Posterior cingulate gyrus (tissue), 11 donors: ENCODE measurements at regions not wholly inside any gene's neighbourhood (a gene's known extent, or its start where the extent isn't known, plus 50 kb on each side); places are given as distances from the start of the nearest gene placed in this dataset.

Source experiments
- DNase-seq, 10 donors: peaks; one replicate each; pipeline versions ENCODE4 v3.0.0 to v3.0.0-alpha.2; 2020 to 2021; ENCODE audit warnings: mixed read lengths in 3 of 10
- intact Hi-C: fragments of 100-400 bp; cut with DNase I; formaldehyde crosslinking; loops from one replicate; pipeline ENCODE4 v1.15.1; 2023

DNA sequence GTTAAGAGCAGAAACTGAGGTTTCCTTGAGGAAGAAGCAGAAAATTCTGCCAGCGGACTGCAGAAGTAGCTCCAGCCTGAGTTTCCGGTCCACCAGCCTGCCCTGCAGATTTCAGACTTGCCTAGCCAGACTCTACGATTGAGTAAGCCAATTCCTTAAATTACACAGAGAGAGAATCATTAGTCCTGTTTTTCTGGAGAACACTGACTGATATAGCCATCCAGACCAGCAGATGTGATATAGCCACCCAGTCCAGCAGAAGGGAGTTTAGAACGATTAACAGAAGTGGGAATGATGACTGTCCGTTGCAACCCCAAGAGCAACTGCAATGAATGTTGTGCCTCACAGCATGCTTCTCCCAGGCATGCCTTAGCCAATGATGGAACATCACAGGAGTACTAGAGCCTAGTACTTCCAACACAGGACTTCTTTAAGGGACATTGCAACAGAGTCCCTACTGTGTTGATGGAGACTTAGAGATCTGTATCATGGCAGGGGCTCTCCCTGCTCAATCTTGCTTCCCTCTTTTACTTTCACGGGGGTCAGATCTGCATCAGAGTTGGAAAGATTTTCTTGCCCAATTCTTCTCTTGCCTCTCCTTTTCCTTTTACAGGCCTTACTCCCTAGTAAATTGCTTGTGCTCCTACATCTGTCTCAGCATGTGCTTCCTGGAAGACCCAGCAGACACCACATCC, 264.6 kb upstream of the CLNK start:
- no peak for DNase-seq
- intact Hi-C loops: no loop called here

DNA sequence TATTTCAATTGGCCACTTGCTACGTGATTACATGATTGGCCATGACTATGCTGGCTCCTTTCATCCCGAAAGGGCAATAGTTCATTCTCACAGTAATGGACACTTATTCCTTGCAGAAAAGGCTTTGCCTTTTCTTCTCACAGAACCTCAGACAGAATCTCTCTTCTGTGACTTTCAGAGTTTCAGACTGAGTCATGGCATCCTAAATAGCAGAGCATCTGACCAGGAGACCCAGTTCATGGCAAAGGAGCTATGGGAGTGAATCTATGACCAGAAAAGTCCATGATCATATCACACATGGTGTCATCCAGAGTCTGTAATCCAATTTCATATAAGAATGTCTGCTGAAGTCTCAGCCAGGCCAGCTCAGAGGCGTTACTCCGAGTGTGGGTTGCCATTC, 263.3 kb upstream of the CLNK start:
- intact Hi-C loops: no loop called here
- no peak for DNase-seq

DNA sequence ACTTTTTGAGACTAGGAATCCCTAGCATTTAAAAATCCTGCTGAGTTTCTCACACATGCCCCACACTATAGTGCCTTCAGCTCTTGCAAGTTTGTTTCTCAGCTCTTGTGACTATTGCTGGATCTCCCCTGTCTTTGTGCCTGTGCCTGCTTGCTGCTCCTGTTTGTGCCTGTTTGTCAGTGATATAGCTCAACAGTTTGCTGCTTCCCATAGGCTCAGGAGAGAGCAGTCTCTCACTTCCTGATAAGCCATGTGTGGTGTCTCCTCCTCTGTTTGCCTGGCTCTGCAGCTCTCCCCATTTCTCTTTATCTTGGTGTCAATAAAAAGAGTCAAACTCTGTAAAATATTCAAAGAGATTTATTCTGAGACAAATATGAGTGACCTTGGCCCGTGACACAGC, 259.8 kb upstream of the CLNK start:
- no peak for DNase-seq
- intact Hi-C loops: no loop called here

DNA sequence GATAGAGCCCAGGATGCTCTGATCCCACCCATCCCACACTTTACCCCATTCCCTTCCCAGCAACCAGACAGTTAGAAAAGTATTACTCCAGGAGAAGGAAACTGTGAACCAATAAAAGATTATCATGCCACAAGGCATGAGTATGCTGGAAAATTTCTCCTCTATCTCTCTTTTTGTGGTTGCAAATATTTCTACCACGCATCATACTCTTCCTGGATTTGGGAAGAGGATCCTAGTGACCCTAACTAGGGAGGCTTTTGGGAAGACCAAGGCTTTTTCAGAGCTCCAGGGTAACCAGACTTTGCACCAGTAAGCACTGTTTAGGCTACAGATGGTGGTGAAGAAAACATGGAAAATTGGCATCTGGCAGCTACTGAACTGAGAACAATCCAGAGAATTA, 257.6 kb upstream of the CLNK start:
- intact Hi-C loops: no loop called here
- no peak for DNase-seq

DNA sequence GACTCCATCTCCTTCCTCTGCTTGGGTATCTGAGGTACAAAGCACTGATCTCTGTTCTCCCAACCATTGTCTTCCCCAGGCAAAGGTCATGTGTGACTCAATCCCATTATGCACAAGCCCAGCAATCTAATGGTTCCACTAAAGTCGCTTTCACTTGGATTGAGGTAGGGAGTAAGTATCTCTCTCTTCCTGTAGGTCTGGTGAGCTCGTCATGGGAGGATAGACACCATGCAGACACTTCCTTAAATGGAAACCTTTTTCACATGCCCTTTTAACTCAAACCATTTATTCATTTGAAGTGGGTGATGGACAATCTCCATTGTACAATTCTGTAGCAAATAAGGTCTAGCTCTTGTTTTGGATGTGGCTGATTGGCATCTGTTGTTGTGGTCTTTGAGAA, 245.2 kb upstream of the CLNK start:
- DNase-seq: no peak
- intact Hi-C loops: no loop called here

DNA sequence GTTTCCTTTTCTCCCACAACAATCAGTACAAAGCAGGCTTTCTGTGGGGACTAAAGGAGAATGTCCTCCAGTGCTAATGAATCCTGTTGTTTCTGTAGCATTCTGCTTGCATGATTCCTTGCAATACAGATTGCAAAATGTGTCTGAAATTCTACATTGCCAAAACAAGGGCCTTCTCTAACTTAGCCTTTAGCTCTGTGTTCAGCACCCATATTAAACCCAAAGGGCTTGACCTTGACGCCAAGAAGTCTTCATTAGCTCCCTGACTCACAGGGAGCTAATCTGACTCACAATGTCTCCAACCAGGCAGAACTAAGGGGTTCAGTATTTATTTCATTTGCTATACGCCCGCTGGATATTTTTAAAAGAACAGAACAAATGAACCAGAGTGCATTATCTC, 241.4 kb upstream of the CLNK start:
- intact Hi-C loops: no loop called here
- no peak for DNase-seq

DNA sequence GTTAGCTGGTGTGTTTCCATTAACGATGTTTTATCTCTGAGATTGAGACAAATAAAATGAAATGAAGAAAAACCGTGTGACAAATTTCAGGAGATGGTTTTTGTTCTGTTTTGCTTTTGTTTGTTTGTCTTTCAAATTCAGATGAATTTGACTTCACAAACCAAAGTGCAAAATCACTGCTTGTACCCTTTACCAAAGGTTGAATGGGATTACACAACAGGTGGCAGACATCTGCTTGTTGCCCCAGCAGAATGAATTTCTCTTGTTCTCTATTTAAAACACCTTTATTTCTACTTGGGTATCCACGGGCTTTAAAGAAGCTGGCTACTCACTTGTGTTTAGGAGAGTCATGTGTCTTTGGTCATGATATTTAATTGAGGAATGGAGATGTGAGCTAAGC, 239.7 kb upstream of the CLNK start:
- intact Hi-C loops: no loop called here

DNA sequence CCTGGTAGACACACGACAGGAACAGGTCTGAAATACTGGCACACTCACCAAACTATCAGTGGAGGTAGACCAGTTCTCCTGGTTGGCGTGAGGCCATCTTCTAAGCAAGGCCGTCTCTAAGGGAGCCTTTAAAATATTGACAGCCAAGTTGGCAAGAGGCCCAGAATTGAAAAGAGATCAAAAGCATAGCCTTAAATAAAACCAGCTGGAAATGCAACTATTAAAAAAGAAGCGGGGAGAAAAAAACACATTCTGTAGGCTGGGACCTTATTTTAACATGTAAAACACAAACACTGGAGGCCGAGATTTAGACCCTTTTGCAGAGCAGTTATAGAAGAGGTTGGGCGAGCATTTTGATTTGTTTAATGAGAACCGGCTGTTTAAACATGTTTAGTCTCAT, 233.0 kb upstream of the CLNK start:
- no peak for DNase-seq
- intact Hi-C loops: no loop called here

More for the DNA sequence above, 239.7 kb upstream of the CLNK start:
- DNase-seq: no peak

DNA sequence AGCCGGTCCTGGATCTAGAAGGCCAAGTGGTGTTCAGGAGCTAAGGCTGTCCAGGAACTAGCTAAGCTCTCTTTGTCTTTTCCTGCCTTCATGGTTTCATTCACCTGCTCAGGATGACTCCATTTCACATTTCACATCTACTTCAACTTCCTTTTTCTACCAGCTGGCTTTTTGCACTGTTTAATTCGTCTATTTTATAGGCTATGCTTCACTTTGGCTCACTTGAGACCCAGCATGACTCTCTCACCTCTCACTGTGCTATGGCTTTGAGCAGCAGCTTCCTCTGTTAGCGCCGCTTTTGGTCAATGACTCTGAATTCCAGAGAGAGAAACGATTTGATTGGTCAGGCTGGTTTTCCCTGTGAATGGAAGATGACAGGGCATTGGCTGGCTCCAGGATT, 213.5 kb upstream of the CLNK start:
- intact Hi-C loops: no loop called here
- no peak for DNase-seq

DNA sequence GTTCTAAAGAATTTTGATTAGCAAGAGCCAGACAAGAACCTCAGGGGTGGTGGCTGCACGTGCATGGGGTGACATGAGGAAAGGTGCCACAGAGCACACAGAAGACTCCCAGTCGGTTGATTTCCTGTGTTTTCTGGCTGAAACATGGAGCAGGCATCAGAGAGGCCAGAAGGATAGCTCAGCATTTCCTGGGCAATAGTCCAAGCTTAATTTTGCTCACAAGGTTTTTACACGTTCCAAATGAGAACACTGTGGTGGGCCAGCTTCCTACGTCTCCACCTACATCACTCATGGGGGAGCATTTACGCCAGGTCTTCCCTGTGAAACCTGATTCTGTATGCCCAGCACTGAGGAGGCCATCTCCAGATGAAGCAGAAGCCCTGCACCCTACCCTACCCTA, 212.5 kb upstream of the CLNK start:
- intact Hi-C loops: no loop called here
- DNase-seq: peak in 1 of 10 donors; percentile 8

DNA sequence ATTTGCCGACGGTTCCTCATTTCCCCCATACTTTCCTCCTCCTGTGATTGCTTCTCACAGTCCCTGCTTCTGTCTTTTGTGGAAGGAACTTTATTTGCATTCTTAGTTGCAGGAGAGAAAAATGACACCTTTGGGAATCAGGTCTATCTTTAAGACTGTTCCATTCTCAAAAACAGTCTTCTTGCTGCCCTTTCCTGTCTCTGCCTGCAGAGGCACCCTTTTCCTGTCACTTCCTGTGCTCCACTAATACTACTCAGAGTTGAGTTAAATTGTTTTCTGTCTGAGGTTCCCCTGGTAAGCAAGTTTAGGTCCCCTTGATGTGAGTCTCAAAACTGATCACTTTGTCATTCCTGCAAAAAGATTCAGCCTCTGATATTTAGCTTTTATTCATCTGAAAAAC, 208.8 kb upstream of the CLNK start:
- intact Hi-C loops: no loop called here
- no peak for DNase-seq

DNA sequence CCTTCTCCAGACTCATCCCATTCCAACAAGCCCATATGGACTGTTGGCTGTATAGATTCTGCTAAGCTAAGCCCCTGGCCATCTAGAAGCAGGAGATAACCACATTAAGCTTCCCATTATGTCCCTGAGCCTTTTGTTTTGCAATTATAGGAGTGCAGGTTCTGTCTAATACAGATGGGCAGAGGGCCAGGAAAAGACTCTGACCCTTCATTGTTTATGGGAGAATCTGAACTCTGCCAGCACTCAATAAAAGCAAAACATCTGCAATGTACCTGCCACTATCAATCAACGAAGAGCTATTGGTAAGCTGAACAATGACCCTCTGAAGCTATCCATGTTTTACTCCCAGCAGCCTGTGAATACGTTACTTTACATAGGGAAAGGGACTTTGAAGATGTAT, 207.3 kb upstream of the CLNK start:
- intact Hi-C loops: no loop called here
- DNase-seq: no peak

DNA sequence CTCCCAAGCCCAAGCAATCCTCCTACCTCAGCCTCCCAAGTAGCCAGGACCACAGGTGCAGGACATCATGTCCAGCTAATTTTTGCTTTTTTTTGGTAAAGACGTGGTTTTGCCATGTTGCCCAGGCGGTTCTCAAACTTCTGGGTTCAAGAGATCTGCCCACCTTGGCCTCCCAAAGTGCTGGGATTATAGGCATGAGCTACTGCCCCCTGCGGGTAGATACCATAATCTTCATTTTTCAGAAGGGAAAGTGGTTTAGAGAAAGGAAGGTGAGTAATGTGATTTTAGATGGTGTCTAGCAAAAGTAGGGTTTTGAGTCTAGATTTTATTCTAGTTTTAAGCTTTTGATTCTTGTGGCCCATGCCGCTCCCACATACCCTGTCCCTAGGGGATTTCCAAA, 205.3 kb upstream of the CLNK start:
- no peak for DNase-seq
- intact Hi-C loops: no loop called here

DNA sequence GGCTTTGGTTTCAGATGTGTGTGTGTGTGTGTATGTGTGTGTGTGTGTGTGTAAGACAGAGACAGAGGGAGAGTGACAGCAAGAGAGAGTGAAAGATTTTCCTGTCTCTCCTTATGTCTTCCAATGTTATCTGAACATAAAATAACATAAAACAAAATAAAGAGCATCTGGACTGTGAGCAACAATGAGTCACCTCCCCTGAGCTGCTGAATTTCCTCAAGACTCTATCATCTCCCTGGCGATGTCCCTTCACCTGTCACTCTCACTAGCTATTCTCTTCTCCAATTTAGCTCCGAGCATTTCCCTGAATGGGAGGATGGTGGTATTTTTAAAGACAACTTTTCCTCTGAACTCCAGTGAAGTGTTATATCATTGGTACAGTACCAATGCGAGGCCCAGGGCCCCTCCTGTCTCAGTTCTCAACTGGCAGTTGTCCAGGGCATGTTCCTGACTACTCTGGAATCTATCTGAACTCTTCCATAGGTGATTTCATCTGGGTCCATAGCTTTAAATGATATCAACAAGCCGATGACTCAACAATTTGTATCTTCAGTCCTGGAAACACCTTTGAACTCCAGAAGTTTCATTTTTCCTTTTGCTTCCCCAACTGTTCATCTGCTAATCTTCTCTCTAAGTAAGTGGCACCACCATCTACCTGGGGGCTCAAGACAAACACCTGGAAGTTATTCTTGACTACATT, 195.0 kb upstream of the CLNK start:
- no peak for DNase-seq
- intact Hi-C loops: no loop called here

DNA sequence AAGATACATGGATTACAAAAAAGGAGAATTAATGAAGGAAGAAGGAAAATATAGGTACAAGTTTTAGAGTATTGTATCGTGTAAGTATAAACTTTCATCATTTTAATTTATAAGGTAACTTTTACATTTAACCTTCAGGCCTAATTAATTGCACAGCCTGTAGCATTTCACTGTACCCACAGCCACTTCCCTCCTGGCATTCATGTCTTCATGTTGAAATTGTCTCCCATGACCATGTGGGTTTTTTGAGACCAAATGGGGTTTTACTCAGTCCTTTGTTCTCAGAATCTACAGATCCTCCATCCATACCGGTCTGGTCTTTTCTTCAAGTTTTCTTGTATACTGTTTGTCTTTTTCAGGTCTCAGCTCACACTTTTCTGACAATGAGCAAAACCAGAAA, 194.3 kb upstream of the CLNK start:
- intact Hi-C loops: no loop called here
- DNase-seq: no peak

DNA sequence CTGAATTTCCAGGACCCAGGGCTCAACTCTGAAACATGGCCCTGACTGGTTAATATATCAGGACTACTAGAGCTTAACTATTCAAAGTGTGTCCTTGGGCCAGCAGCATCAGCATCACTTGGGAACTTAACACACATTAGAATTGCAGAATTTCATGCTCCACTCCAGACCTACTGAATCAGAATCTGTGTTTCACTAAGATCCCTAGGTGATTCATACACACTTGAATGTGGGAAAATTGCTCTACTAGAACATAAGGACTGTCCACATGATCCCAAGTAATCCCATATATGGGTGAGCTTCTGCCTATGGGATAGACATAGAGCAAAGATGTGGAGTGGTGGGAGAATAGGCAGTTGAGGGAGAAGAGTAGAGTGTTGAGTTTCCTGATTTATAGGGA, 192.5 kb upstream of the CLNK start:
- intact Hi-C loops: no loop called here
- no peak for DNase-seq

DNA sequence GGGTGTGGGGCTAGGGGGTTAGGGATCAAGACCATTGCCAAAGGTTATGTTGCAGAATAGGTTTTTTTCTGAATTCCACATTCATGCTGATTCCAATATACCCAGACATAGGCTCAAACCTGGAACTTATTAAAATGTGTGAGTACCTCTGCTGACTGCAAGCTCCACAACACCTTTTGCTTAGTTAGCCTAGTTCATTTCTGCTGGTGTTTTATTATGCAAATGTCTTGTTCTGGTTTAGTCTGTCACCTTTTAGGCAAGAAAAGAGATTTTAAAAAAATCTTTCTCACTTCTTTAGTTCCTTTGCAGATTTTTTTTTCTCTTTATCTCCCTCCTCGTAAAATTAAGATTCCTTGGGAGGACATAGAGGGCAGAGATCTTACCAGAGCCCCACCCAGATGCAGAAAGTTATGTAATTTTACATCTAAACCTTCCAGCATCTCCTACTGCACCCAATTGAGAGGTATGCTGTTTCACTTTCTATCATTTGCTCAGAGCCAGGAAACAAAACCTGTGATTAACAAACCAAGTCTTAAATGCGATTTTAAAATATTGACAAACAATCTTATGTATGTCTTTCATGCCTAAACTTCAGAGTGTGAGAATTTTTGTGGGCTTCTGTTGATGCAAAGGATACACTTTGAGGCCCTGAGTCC, 190.7 kb upstream of the CLNK start:
- DNase-seq: no peak
- intact Hi-C loops: no loop called here

DNA sequence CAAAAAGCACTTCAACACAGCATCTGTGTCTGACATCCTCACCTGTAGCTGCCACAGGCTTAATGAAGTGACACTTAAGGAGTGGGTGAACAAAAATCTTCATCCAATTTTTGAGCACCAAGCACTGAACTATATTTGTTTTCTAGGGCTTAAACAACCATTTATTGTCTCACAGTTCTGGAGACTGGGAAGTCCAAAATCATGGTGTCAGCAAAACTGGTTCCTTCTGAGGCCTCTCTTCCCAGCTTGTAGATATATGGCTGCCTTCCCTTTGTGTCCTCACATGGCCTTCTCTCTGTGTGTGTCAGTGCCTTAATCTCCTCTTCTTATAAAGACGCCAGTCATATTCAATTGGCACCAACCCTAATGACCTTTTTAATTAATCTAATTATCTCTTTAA, 189.2 kb upstream of the CLNK start:
- intact Hi-C loops: no loop called here
- no peak for DNase-seq

DNA sequence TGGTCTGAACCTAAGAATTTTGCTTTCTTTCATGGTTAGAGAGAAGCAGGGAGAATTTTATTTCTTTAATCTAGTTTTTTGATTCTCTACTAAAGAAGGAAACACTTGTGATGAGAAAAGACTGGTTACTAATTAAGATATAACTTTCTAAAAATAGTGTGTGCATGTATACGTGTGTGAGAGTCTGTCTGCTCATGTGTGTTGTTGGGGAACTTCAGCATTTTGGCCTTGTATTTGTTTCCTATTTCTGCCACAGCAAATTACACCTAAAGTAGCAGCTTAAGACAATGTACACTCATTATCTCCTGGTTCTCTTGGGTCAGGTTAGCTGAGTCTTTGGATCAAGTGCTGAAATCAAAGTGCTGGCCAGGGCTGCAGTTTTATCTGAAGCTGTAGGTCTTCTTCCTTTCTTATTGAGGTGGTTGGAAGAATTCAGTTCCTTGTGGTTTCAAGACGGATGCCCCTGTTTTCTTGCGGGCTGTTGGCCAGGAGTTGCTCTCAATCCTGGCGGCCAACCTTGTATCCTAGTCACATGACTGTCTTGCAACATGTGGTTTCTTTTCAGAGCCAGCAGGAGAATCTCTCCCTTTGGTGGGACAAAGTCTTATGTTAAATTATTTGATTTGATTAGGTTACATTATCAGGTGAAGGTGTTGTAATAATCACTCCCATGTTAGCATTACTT, 188.4 kb upstream of the CLNK start:
- intact Hi-C loops: no loop called here
- DNase-seq: no peak

DNA sequence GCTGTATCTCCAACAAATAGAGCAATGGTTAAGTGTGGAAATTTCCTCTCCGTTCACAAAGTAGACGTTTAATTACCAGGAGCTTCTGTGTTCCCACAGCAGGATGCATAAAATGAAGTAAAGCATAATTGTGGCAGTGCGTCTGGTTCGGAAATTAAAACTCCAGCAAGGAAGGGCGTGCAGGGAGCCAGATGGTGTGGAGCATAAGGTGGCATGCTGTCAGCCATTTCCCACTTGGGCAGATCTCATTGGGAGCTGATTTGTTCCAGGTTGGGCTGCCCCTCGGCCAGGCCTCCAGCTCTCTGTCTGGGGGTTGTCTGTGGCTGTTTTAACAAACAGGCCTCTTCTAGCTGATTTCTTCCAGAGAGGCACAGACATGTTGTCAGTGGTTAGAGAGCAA, 182.1 kb upstream of the CLNK start:
- no peak for DNase-seq
- intact Hi-C loops: no loop called here

DNA sequence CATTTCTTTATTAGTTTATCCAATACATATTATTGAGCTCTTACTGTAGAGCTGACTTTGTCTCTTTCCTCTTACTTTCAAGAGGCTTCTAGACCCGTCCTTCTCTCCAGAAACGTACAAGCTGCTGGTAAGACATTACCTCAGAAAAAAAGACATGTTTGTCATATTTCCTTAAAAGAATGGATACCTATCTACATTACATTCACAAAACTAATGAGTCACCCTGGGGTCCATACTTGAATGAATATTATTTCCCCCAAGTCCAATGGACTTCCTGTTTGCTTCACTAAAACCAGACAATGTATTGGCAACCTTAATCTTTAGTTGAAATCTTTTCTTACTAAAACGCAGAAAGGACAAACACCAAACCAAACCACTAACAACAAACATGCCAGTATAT, 176.5 kb upstream of the CLNK start:
- DNase-seq: no peak
- intact Hi-C loops: no loop called here
